OCI-LY1 (cell line): ENCODE measurements at regions not wholly inside any gene's neighbourhood (a gene's known extent, or its start where the extent isn't known, plus 50 kb on each side); places are given as distances from the start of the nearest gene placed in this dataset.
"Not testable (repeated sequence)": the region's sequence is repeated elsewhere in the genome, so short reads cannot be mapped to it uniquely, and the experiment has no call there.

Experiments used
- H2AFZ ChIP-seq: fragments of 200-600 bp; sonication (generic), shearing (Covaris generic); 2 replicates; pipeline ENCODE4 v1.6.0; 2014; ENCODE audit warnings: antibody characterized with exemption, mild to moderate bottlenecking, low read length
- H3F3A ChIP-seq: fragments of 200-600 bp; sonication (generic), shearing (Covaris generic); 2 replicates; pipeline ENCODE4 v1.6.0; 2014; ENCODE audit warnings: mild to moderate bottlenecking, antibody characterized with exemption, low read length, moderate library complexity; ENCODE audit not compliant: insufficient read depth
- H3K27ac ChIP-seq: fragments of 200-600 bp; sonication (generic); 2 replicates; pipeline ENCODE4 v1.5.1; 2014; ENCODE audit warnings: low read length, mixed run types, mild to moderate bottlenecking, low read depth; ENCODE audit not compliant: poor library complexity, severe bottlenecking
- H3K27me3 ChIP-seq: fragments of 200-600 bp; sonication (generic); 2 replicates; pipeline ENCODE4 v1.6.0; 2014; ENCODE audit warnings: antibody characterized with exemption, mild to moderate bottlenecking, low read length, moderate library complexity; ENCODE audit not compliant: insufficient read depth
- H3K36me3 ChIP-seq: fragments of 200-600 bp; sonication (generic); 2 replicates; pipeline ENCODE4 v1.6.1; 2014; ENCODE audit warnings: mild to moderate bottlenecking, antibody characterized with exemption, low read length, moderate library complexity, mixed read lengths; ENCODE audit not compliant: insufficient read depth
- H3K4me1 ChIP-seq: fragments of 200-600 bp; sonication (generic); 2 replicates; pipeline ENCODE4 v1.5.1; 2014; ENCODE audit warnings: mild to moderate bottlenecking, low read length, moderate library complexity; ENCODE audit not compliant: insufficient read depth, severe bottlenecking
- H3K4me2 ChIP-seq: fragments of 200-600 bp; sonication (generic), shearing (Covaris generic); 2 replicates; pipeline ENCODE4 v1.6.1; 2014; ENCODE audit warnings: low read length
- H3K4me3 ChIP-seq: fragments of 200-600 bp; sonication (generic); 2 replicates; pipeline ENCODE4 v1.5.1; 2014; ENCODE audit warnings: low read length, low read depth, mild to moderate bottlenecking, mixed read lengths; ENCODE audit not compliant: poor library complexity, severe bottlenecking
- H3K79me2 ChIP-seq: fragments of 200-600 bp; shearing (Covaris generic); 2 replicates; pipeline ENCODE4 v1.6.1; 2016; ENCODE audit warnings: mixed run types, low read length, mixed read lengths; ENCODE audit not compliant: insufficient read depth
- H3K9ac ChIP-seq: fragments of 200-600 bp; sonication (generic), shearing (Covaris generic); 2 replicates; pipeline ENCODE4 v1.6.1; 2014; ENCODE audit warnings: mild to moderate bottlenecking, low read length, mixed read lengths
- H3K9me2 ChIP-seq: fragments of 200-600 bp; sonication (generic), shearing (Covaris generic); 2 replicates; pipeline ENCODE4 v1.6.1; 2014; ENCODE audit warnings: low read depth, mild to moderate bottlenecking, low read length, mixed read lengths
- H3K9me3 ChIP-seq: fragments of 200-600 bp; shearing (Covaris generic); 2 replicates; pipeline ENCODE4 v1.6.1; 2014; ENCODE audit warnings: low read length, mixed read lengths
- H4K20me1 ChIP-seq: fragments of 200-600 bp; sonication (generic), shearing (Covaris generic); 2 replicates; pipeline ENCODE4 v1.6.0; 2016; ENCODE audit warnings: mild to moderate bottlenecking, low read length; ENCODE audit not compliant: insufficient read depth

DNA sequence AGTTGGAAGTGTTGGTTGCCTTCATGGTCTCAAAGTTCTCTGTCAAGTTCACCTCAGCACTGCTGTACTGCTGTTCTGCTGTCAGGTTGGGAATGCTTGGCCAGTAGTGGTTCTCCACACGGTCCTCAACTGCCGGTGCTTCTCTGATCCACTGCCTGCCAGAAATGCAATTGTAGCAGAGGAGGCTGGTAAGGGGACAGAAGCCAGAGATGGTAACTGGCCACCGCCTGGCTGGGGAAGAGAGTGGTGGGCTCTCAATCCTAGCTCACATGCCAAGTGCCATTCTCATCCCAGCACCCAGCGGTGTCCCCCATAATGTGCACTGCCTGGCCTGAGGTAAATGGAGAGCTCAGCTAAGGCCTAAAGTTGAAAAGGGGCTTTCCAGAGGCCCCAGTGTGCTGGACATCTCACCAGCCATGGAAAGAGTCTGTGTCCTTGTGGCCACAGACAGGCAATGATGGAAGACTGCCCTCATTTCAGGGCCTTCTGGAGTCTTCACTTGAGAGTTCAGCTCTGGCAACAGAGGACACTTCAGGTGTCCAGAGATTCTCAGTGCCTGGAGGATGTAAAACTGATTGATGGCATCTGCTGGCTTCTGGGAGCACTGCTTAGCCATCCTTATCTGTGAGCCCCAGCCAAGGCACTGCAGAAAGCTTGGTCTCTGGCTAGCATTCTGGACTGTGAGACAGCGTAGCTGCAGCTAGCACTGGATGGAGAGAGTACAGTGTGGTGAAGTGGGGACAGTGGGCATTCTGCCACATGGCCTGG, 4229.7 kb upstream of the OR11H1 start:
- not testable (repeated sequence) for H3K4me3 ChIP-seq, H2AFZ ChIP-seq, H3K9me2 ChIP-seq, H3K9ac ChIP-seq, H3K27ac ChIP-seq, H3F3A ChIP-seq, H3K27me3 ChIP-seq, H3K4me1 ChIP-seq, H3K79me2 ChIP-seq, H3K36me3 ChIP-seq, H3K9me3 ChIP-seq, H3K4me2 ChIP-seq, H4K20me1 ChIP-seq

DNA sequence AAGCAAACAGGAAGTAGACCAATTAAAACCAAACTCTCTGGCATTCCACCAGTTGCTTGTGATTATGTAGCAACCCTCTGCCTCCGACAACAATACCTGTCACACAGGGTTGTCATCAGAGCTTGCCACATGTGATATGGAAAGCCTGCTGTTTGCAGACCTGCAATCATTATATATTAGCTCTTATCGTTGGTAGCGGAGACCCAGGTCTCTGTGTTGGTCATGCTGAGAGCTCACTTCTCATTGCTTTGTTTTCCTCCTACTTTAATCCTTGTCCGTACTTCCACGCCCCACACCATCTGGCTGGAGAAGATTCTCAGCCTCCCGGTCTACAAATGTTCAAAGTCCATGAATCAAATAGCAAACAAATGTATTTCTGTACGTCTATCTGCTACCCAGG, 4225.6 kb upstream of the OR11H1 start:
- not testable (repeated sequence) for H2AFZ ChIP-seq, H4K20me1 ChIP-seq, H3K36me3 ChIP-seq, H3K4me2 ChIP-seq, H3F3A ChIP-seq, H3K79me2 ChIP-seq, H3K9ac ChIP-seq, H3K9me2 ChIP-seq, H3K27ac ChIP-seq, H3K4me3 ChIP-seq, H3K27me3 ChIP-seq, H3K4me1 ChIP-seq, H3K9me3 ChIP-seq

GRCh38 chr22:11302904-11303303, 4225.1 kb upstream of the OR11H1 start:
- not testable (repeated sequence) for H3K4me1 ChIP-seq, H4K20me1 ChIP-seq, H3K9me2 ChIP-seq, H2AFZ ChIP-seq, H3K9me3 ChIP-seq, H3K9ac ChIP-seq, H3K4me2 ChIP-seq, H3K4me3 ChIP-seq, H3K36me3 ChIP-seq, H3K79me2 ChIP-seq, H3K27me3 ChIP-seq, H3K27ac ChIP-seq, H3F3A ChIP-seq

GRCh38 chr22:11305179-11305578, 4222.8 kb upstream of the OR11H1 start:
- not testable (repeated sequence) for H4K20me1 ChIP-seq, H3K79me2 ChIP-seq, H3K9me3 ChIP-seq, H3K4me2 ChIP-seq, H3F3A ChIP-seq, H2AFZ ChIP-seq, H3K4me3 ChIP-seq, H3K9ac ChIP-seq, H3K36me3 ChIP-seq, H3K4me1 ChIP-seq, H3K27me3 ChIP-seq, H3K9me2 ChIP-seq, H3K27ac ChIP-seq

GRCh38 chr22:11306933-11307518, 4221.0 kb upstream of the OR11H1 start:
- H2AFZ ChIP-seq, H3K9me3 ChIP-seq, H3F3A ChIP-seq, H3K9me2 ChIP-seq, H3K79me2 ChIP-seq, H3K36me3 ChIP-seq, H3K4me1 ChIP-seq, H3K27me3 ChIP-seq, H3K9ac ChIP-seq, H3K4me3 ChIP-seq, H4K20me1 ChIP-seq, H3K27ac ChIP-seq, H3K4me2 ChIP-seq: not testable (repeated sequence)
